DMS 273 (cell line): ENCODE measurements at regions not wholly inside any gene's neighbourhood (a gene's known extent, or its start where the extent isn't known, plus 50 kb on each side); places are given as distances from the start of the nearest gene placed in this dataset.

ENCODE experiments used
- DNase-seq: peaks from one replicate; lab custom pipeline; 2025; ENCODE audit not compliant: unreplicated experiment; lab: John Stamatoyannopoulos, UW

DNA sequence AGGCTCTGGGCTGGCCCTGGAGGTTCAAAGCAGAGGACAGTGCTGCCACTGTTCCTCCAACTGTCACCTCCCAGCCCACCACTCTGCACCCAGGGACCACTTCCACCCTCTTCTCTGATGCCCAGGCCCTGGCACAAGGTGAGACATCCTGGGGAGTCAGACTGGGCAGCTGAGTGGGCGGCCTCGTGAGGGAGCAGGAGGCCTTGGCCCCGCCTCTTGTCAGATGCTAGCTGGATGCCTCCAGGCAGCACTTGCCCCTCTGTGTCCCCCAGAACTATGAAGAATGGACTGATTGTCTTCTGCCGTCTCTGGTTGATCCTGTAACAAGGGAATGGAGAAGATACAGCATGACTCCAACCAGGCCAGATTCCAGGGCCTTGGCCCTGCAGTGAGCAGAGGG, 191.0 kb upstream of the LINGO1 start:
- DNase-seq: no peak

DNA sequence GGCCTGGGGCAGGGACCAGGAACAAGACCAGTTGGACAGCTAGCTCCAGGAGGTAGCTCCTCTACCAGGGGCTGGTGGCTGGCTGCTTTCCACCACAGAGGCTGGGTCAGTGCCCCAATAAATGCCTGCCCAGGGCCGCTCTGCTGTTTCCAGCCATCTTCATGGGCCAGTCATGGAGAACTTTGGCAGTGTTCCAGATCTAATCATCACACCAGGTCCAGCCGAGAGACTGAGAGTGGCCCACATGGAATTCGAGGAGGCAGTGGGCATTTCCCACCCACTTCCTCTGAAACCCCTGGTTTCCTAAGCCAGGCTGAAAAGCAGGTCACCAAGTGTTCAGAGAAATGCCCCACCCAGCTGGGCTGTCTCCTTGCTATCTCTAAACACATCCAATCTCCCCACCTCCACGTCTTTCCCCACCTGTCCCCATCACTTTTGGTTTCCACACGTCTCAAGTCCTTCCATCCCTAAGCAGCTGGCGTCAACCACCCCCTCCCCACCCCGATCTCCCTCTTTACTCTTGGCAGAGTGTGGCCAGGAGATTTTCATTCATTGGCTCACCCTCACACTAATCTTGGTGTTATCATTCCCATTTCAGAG, 190.0 kb upstream of the LINGO1 start:
- peak; percentile 11 for DNase-seq

DNA sequence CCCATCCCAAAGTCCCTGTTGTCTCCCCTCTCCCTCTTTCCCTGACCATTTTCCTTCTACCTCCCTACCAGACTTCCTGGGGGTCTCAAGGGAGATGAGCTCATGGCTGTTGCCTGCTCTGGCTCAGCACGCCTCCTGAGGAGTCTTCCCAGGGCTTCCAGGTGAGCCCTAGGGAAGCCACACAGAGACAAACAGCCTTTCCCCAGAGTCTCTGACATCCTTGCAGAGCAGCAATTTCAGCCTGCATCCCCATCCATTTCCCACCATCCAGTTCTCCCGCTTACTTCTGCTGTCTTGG, 189.2 kb upstream of the LINGO1 start:
- no peak for DNase-seq

DNA sequence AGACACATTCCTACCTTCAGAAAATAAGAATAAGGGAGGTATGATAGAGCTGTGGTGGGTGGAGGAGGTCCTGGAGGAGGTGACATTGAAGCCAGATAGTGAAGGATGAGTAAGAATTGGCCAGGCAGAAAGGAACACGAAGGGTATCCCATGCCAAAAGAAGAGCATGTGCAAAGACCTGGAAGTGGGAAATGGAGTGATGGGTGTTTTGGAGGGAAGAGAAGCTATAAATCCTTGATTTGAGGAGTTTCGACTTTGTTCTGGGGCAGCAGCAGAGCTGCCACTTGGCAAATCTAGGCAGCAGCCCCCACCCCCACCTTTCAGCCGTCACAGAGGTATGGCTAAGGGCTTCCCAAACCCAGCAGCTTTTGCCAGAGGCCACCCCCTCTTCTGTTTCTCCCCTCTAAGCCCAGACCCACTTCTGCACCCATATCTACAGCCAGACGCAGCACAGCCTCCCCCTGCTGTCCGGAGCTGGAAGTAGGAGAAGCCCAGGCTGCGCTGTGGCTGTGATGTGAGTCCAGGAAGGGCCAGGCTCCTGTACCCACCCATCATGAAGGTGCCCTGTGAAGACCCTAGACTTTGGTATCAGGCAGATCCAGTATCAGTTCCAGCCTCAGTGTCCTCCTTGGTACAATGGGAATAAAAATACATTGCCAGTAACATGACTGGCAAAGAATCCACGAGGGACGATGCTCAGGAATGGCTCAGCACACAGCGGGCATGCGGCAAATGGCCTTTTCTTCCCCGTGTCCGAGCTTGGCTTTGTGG, 188.7 kb upstream of the LINGO1 start:
- peak; percentile 83 for DNase-seq

DNA sequence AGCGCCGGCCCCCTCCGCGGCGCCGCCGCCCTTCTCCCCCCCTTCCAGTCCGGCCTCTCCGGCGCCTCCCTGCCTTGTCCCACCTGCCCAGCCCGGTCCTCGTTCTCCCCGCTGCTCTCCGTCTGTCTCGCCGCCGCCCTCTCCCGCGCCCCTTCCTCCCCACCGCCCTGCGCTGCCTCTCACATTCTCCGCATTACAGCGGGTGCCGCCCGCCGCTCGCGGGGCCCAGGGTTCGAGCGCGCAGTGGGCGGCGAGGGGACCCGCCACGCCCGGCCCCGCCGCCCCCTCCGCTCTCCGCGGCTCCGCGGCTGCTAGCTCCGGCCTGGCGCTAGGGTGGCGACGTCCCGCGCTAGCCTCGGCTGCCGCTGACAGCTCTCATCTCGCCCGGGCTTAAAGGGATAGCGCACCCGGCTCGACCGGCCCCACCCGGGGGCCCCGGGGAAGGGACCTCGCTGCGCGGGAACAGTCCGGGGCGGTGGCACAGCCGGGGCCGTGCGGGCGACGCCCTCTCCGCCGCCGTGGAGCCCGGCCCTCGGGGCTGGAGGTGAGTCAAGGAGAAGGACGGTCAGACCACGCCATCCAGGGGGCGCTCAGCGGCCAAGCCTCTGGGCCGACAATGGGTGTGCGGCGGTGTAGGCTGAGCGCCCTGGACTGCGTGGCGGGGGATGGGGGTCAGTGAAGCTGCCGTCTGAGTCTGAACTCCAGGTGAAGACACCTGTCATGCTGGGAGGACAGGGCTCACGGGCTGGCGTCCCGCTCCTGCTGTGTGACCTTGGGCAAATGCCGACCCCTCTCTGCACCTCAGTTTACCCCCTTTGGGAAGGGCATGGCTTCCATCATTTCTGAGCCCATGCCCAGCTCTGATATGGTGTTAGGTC, 187.4 kb upstream of the LINGO1 start:
- DNase-seq: peak; percentile 73

DNA sequence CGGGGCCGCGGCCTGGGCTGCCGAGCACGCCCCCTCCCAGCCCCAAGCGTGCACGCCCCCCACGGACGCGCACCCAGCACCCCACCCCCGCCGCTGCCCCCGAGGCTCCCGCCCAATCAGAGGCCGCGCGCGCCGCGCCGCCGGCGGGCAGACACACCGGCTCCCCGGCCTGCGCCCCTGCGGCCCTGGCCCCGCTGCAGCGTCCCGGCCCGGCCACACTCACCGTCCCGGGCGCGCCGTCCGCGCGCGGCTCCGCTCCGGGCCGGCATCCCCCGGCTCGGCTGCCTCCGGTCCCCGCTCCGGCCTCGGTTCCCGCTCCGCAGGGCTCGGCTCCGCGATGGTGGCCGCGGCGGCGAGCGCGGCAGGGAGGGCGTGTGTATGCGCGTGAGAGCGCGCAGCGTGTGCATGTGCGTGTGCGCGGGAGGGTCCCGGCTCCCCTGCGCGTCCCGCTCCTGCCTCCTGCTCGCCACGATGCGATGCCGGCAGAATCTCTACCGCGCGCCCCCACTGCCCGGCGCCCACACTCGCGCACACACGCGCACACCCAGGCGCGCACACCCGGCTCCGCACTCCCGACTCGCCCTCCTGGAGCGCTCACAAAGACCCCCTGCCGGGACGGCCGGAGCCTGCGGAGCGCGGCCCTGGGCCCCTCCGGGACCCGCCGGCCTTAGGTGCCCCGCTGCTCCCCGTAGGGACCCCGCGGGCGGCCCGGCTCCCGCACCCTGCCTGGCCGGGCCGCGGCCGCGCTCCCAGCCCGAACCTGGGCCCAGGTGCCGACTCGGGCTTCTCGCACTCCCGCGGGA, 186.5 kb upstream of the LINGO1 start:
- peak; percentile 76 for DNase-seq

DNA sequence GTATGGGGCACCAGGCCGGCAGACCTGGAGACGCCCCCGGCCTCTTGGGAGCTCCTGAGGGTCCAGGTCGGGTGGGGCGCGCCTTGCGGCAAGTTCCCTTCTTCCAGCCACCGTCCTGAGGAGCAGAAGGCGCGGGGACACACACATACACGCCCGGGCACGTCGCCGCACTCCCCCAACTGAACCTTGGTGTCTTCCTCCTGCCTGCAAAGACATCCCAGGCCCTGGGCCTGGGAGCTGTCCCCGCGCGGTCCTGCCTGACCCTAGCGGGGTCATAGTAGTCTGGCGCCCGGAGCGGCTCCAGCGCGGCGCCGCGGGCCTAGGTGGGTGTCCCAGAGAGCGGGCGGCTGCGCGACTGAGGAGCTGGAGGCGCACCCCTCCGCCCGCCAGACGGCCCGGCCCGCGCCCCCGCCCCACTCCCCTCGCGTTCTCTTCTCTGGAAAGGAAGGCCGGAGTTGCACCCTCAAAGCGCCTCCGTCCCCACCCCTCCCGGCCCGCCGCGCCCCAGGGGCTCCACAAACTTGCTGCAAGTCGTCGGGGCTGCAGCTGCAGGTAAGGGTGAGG, 185.9 kb upstream of the LINGO1 start:
- DNase-seq: no peak

DNA sequence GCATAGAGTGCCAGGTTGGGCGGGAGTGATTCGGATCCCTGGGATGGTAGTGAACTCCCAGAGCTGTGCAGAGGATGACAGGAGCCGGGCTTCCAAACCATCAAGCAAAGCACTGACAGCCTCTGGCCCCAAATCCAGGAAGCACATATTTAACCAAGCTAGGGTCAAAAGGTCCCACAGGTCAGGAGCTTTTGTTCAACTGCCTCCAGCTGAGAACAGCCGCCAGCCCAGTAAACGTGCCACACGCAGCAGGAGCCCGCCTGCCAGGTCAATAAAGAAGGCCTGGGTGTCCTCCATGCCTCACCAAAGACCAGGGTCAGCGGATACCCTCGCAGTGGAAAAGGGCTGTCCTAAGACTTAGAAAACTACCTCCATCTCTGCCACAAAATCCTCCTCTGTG, 184.7 kb upstream of the LINGO1 start:
- DNase-seq: peak; percentile 28

DNA sequence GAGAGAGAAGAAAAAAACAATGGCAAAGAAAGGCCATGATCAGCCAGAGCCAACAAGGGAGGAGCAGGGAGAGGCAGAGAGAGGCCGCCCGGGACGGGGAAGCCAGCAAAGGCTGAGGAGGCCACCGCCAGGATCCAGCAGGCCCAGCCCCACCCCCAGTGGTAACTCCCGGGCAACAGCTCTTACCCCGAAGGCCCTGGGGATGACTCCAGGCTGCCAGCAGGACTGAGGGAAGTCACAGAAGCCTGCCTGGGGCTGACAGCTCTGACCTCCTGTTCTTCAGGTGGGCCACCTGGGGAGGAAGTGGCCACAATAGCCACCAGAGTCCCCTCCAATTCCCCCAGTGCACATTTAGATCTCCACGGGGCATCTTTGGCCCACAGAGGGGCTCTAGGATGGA, 184.3 kb upstream of the LINGO1 start:
- DNase-seq: peak; percentile 54

DNA sequence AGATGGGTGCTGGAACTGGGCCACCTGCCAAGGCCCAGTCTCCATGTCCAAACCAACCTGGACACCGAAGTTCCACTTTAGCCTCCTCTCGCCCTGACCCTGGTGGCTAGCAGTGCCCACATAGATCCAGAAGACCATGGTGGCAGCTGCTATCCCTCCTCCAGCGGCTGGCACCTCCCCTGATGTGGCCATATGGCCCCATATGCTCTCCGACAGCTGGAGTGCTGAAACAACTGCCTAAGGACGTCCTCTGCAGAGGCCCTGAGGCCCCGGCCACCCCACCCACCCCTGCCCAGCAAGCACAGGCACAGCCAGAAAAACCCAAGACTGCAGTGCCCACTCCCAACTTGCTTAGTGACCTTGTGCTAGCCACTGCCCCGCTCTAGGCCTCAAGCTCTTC, 182.3 kb upstream of the LINGO1 start:
- peak; percentile 88 for DNase-seq

DNA sequence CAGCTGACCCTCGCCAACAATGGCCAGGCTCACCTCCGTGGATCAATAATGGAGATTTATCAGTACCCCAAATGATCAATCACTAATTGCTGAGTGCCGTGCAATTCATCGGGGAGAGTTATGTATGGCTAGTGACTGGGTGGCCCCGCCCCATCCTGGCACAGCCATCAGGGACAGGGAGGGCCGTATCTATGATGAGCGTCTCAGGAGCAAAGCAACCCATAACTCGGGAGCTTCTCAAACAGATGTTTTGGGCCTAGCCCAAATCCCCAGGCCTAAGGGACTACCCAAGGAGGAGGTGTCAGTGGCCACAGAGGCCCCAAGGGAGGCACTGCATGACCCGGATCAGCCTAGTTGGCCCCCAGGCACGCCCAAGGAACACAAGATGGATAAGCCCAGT, 180.0 kb upstream of the LINGO1 start:
- no peak for DNase-seq

DNA sequence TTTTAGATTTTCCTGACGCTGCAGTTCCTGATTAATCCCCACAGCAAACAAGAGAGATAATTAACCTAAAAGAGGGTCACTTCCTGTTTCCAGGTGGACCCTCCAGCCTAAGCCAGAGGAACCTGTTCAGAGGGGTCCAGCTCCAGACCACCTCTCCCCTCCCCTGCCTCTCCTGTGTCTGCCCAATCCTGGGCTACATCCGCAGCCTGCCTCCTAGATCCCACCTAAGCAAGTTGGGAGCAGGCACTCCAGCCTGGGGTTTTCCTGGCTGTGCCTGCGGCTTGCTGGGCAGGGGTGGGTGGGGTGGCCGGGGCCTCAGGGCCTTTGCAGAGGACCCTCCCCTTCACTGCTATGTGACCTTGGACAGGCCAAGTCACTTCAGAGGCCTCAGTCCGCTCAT, 178.6 kb upstream of the LINGO1 start:
- no peak for DNase-seq

DNA sequence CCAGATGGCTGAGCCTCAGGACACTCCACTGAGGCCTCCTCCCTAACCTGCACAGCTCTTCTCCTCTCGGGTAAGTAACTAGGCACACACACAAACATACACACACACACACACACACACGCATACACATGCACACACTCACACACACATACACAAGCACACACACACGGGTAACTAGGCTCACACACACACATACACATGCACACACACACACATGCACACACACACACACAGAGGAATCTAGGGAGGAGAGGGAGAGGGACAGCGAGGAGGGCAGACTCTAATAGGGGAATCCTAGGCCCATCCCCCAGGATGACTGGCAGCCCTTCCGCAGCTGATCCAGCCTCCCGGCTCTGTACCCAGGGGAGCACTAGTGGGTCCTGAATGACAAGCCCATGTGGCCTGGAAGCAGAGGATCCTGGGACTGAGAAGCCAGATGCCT, 177.4 kb upstream of the LINGO1 start:
- DNase-seq: peak; percentile 43

DNA sequence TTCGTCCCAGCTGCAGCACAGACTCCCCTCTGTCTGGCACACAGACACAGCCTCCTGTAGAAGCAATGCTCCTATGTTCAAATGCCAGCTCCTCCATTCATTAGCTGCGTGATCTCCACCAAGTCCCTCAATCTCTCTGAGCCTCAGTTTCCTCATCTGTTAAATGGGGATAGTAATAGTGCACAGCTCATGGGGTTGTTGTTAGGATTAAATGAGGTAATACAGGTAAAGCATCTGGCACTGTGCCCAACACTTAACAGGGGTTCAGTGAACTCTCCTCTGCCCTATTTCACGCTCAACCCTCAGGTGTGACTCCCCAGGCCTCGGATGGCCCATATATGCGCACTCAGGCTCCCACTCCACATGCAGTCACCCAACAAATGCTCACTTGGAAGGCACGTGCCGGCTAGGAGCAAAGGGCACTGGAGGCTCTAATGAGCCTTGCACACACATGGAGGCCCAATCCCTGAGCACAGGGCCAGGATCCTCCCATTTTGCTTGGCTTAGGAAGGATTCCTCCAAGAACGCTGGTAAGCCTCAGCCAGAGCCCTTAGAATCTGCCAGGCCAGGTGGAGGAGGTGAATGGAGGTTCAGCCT, 176.0 kb upstream of the LINGO1 start:
- DNase-seq: no peak

DNA sequence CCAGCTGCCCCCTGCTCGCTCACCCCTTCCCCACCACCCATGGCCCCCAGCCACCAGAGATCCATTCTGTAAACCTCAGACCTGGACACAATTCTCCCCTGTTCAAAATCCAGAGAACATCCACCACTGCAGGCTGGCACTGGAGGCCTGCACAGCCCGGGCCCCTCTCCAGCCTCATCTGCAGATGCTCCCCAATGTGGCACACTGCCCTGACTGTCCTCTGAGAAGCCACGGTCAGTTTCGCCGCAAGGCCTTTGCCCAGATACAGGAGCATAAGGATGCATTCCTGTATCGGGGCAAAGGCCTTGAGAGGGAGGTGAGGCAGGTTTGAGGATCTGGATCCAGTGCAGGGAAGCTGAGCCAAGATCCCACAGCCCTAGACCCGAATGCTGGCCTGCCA, 175.4 kb upstream of the LINGO1 start:
- DNase-seq: no peak

DNA sequence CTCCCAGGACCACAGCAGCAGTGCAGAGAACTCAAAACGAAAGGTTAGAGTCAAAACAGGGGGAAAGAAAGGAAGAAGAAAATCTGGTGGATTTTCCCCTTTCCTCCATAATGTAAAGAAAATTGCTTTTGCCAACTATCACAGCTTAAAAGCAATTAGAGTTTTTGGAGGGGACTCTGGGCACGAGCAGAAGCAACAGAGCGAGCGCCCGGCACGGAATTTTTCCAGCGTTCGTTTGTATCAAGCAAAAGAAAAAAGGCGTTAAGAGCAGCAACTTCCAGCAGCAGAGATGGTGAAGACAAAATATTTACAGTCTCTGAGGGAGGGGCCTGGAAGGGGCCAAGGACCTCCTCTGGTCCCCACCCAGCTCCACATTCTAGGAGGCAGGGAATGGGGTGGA, 174.9 kb upstream of the LINGO1 start:
- DNase-seq: no peak

DNA sequence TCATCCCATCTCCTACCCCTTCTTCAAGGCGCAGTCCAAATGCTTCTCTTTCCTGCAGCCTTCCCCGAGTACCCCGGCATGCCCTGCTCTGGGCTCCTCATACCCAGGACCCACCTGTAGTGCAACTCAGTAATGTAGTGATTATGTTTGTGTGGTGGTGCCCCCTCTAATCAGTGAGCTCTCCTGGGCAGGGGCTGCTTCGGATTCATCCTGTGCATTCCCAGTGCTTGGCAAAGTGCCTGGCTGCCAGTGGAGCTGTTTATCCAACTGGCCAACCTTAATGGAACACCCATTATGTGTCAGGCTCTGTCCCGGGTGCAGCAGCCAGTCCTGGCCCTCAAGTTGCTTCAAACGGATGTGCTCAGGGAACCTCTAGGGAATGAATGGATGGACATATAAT, 174.4 kb upstream of the LINGO1 start:
- peak; percentile 61 for DNase-seq

DNA sequence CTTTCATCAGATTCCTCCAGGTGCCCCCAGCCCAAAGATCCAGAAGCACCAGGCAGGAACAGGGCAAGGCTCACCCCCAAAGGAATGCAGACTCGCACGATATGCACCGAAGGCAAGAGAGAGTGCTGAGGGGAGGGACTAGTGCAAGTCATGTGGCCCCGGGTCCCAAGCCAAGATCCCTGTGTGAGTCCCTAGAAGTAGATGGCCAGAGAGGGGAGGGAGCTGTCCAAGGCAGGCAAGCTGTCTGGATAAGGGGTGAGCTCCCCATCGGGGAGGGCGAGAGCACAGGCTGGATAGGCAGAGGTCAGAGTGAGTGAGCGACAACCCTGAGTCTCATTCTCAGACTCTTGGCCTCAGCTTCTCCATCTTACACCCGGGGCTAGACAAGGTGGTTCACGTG, 171.5 kb upstream of the LINGO1 start:
- no peak for DNase-seq

DNA sequence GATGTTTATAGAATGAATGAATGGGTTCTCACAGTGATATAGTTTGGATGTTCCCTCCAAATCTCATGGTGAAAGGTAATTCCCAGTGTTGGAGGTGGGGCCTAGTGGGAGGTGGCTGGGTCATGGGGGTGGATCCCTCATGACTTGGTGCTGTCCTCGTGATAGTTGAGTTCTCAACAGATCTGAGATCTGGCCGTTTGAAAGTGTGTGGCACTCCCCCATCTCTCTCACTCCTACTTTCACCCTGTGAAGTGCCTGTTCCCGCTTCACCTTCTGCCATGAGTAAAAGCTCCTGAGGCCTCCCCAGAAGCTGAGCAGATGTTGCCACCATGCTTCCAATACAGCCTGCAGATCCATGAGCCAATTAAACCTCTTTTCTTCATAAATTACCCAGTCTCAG, 170.8 kb upstream of the LINGO1 start:
- peak; percentile 25 for DNase-seq

DNA sequence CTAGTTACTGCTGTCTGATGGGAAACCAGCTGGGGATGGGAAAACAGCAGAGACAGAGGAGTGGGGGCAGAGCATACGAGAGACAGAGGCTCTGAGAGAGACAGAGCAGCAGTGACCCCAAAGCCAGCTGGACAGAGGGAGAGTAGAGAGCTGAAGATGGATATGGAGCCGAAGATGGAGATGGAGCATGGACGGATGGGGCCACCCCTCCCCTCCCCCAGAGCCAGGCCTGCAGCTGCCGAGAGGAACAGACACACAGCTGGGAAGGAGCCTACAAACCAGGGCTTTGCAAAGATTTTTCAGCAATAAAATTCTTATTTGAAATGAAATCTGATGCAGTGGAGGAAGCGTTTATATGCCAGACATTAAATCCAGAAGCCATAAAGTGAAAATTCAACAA, 167.6 kb upstream of the LINGO1 start:
- DNase-seq: no peak

DNA sequence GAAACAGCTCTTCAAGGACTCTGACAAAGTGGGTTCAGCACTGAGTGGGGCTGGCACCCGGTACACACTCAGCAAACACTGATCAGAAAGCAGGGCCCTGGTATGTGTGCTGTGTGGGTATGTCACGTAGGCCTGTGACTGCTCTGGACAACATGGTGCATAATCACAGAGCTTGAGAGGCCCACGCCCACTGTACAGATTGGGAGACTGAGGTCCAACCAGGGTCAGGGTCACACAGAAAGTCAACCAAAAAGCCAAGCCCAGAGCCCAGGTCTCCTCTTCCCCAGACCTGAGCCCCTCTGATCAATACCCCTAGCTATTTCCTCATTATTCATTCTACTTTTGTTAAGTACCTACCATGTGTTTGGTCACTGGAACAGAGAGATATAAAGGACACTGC, 166.1 kb upstream of the LINGO1 start:
- no peak for DNase-seq
